CD4-positive, alpha-beta T cell treated with Interleukin-2 at 100 ng/mL for 4 hours (primary cell): ENCODE measurements at regions not wholly inside any gene's neighbourhood (a gene's known extent, or its start where the extent isn't known, plus 50 kb on each side); places are given as distances from the start of the nearest gene placed in this dataset.

Experiments
- DNase-seq: peaks from one replicate; pipeline ENCODE4 v3.0.0-alpha.2; 2020; ENCODE audit warnings: low spot score

DNA sequence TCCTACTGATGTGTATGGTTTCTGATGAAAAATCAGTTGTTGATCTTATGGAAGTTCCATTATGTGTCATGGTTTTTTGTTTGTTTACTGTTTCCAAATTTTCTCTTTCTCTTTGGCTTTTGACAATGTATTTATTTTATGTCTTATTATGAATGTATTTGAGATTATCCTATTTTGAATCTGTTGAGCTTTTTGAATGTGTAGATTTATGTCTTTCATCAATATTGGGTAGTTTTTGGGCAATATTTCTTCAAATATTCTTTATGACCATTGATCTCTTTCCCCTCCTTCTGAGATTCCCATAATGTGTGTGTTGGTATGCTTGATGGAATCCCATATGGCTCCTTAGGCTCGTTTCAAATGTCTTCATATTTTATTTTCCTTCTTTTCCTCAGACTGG, 80.5 kb upstream of the FAM47C start:
- DNase-seq: no peak

DNA sequence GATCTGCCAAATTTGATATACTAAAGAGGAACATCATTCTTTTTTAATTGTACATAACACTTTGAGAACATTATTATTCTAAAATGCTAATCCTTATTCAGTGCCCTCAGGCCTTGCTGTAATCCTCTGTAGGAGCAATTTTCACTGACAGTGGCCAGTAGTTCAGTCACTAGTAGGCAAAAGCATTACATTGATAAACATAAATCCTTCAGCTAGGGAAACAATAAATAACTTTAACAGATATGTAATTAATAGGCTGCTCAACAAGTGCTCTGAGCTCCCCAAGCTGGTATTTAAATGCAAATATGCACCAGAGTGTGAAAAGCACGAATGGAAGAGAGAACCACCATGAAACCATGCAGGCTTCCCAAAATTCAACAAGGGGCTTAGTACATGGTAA, 77.7 kb upstream of the FAM47C start:
- no peak for DNase-seq

DNA sequence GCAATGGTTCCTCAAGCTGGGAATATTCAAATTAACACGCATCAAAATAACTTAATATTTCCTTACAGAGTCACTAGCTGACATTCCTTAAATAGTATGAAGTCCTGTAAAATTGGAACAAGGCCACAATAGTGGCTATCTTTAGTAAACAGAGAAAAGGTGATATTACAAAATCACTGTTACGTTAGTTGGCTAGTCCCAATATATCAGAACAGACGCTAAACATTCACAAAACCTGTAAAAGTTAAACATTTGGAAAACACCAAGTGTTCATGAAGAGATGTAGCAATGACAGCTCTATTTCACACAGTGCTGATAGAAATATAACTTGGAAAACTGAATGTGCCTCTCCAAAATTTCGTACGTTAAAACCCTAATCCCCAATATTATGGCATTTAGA, 61.0 kb upstream of the FAM47C start:
- no peak for DNase-seq

DNA sequence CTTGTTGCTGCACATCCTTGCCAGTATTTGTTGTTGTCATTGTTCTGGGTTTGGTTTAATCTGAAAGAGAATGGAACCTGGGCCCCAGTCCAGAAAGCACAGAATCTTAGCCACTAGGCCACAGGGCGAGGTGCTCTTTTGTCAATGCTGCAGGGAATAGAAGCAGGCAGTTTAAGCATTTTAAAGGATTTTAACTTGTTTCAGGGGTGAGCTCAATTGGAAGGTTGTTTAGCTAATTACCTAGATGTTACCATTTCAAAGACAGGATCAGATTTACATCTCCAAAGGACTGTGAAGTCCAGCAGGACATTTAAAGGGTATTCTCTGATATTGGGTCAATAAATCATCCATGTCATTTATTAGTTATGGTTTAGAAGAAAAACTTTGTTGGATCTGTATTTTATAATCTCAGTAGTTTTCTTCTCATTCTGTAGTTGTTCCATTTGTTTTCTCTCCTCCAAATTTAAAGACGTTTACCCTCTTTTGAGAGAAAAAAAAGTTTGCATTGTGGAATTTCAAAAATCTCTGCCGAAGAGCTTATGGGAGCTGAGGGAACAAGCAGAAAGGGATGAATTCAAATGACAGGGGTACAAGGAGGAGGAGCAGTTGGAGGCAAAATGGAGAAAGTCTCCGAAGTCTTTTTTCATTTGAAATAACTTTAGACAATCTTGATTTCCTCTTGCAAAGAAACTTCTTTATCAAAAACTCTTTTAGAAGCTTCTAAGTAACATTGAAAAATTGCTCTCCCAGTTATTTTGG, 57.5 kb upstream of the FAM47C start:
- DNase-seq: no peak

DNA sequence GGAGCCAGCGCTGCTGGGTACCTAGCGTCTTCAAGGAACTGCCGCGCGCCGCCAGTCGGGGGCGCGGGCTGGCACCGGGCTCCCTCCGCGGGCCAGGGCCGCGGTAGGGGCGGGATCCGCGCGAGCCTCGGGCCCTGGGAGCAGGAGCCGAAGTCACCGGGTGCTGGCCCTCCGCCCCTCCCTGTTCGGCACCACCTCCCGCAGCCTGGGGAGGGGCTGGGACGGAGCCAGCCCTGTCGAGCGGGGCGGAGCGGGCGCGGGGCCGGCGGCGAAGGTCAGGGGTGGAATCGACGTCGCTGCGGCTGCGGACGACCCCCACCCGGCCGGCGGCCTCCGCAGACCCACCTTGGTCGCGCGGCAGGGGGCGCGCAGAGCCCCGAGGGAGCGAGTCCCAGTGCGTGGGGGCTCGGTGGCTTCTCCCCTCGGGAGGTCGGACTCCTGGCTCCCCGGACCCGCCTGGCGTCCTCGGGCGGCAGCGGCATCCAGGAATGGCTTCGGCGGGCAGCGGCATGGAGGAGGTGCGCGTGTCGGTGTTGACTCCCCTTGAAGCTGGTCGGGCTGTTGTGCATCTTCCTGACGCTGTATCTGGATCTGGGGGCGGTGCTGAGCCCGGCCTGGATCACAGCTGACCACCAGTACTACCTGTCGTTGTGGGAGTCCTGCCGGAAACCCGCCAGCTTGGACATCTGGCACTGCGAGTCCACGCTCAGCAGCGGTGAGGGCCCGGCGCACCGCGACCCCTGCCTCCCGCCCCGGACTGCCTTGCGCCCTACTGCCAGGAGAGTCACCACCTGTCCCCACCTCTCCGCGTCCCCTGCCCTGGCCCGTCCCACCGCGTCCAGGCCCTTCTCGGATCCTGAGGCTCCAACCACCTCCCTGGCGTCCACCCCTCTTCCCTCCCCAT, 50.5 kb upstream of the FAM47C start:
- DNase-seq: no peak
